Astrocyte (in vitro differentiated cells and primary cell): ENCODE measurements at regions not wholly inside any gene's neighbourhood (a gene's known extent, or its start where the extent isn't known, plus 50 kb on each side); places are given as distances from the start of the nearest gene placed in this dataset.

ENCODE experiments used
- DNase-seq: peaks from one replicate; pipeline ENCODE4 v3.0.0-alpha.2; 2010; ENCODE audit warnings: low read depth
- FAIRE-seq: peaks from 2 replicates; lab custom pipeline; 2011; peaks lifted over from hg19 to GRCh38; lab: Jason Lieb, UNC
- H2AFZ ChIP-seq: 2 replicates; pipeline ENCODE4 v1.6.0; 2012; ENCODE audit warnings: low read depth, low read length, inconsistent platforms
- H3K27ac ChIP-seq: 2 replicates; pipeline ENCODE4 v1.5.1; 2011; ENCODE audit warnings: low read depth, low read length, inconsistent platforms
- H3K27me3 ChIP-seq: 2 replicates; pipeline ENCODE4 v1.6.0; 2011; ENCODE audit warnings: low read length, inconsistent platforms; ENCODE audit not compliant: insufficient read depth
- H3K36me3 ChIP-seq: 2 replicates; pipeline ENCODE4 v1.5.1; 2011; ENCODE audit warnings: low read length, inconsistent platforms; ENCODE audit not compliant: insufficient read depth
- H3K4me1 ChIP-seq: 2 replicates; pipeline ENCODE4 v1.5.1; 2011; ENCODE audit warnings: low read length, inconsistent platforms; ENCODE audit not compliant: insufficient read depth
- H3K4me2 ChIP-seq: 2 replicates; pipeline ENCODE4 v1.6.0; 2012; ENCODE audit warnings: low read length, inconsistent platforms
- H3K4me3 ChIP-seq: 2 replicates; pipeline ENCODE4 v1.5.1; 2011; ENCODE audit warnings: low read depth, mild to moderate bottlenecking, low read length, inconsistent platforms; ENCODE audit not compliant: insufficient read depth
- H3K79me2 ChIP-seq: 2 replicates; pipeline ENCODE4 v1.6.0; 2012; ENCODE audit warnings: mild to moderate bottlenecking, low read length, inconsistent platforms; ENCODE audit not compliant: insufficient read depth
- H3K9ac ChIP-seq: 2 replicates; pipeline ENCODE4 v1.6.0; 2012; ENCODE audit warnings: mild to moderate bottlenecking, low read length, inconsistent platforms
- H3K9me3 ChIP-seq: 2 replicates; pipeline ENCODE4 v1.5.1; 2012; ENCODE audit warnings: low read depth, mild to moderate bottlenecking, low read length, inconsistent platforms; ENCODE audit not compliant: insufficient read depth
- H4K20me1 ChIP-seq: 2 replicates; pipeline ENCODE4 v1.6.0; 2012; ENCODE audit warnings: low read length, inconsistent platforms; ENCODE audit not compliant: insufficient read depth
- H3K27ac Mint-ChIP-seq: one replicate; pipeline ENCODE4 v1.8.0; 2021; ENCODE audit warnings: mild to moderate bottlenecking, mixed read lengths; ENCODE audit not compliant: unreplicated experiment
- H3K27me3 Mint-ChIP-seq: one replicate; pipeline ENCODE4 v1.8.0; 2021; ENCODE audit warnings: low read depth, mixed read lengths; ENCODE audit not compliant: unreplicated experiment
- H3K36me3 Mint-ChIP-seq: one replicate; pipeline ENCODE4 v1.8.0; 2021; ENCODE audit warnings: low read depth, mixed read lengths; ENCODE audit not compliant: unreplicated experiment
- H3K4me1 Mint-ChIP-seq: one replicate; pipeline ENCODE4 v1.8.0; 2021; ENCODE audit warnings: low read depth, mixed read lengths; ENCODE audit not compliant: unreplicated experiment
- H3K4me3 Mint-ChIP-seq: one replicate; pipeline ENCODE4 v1.8.0; 2021; ENCODE audit warnings: mild to moderate bottlenecking, moderate library complexity, mixed read lengths; ENCODE audit not compliant: unreplicated experiment
- H3K9me3 Mint-ChIP-seq: one replicate; pipeline ENCODE4 v1.8.0; 2021; ENCODE audit warnings: mild to moderate bottlenecking, mixed read lengths; ENCODE audit not compliant: unreplicated experiment
- EZH2 ChIP-seq: IDR thresholded peaks from 2 replicates; pipeline ENCODE4 v1.6.1; 2012; ENCODE audit warnings: mild to moderate bottlenecking, low read length, inconsistent platforms; ENCODE audit not compliant: insufficient read depth
- TF ChIP-seq, protein P1 (sequence below): IDR thresholded peaks from 2 replicates; pipeline ENCODE4 v1.5.1; 2011; ENCODE audit warnings: low read depth, mild to moderate bottlenecking, inconsistent platforms, low read length, moderate library complexity; ENCODE audit not compliant: insufficient read depth

- Mint-ChIP-seq H3K4me3 (no peak overlapping the region), H3K4me1 (peaks cover 2% of the 10 kb centered on the region), H3K27ac (no peak overlapping the region), H3K36me3 (peaks cover 2% of the 10 kb centered on the region), H3K27me3 (no peaks in the 10 kb centered on the region), H3K9me3 (peaks cover 5% of the 10 kb centered on the region)
- Histone ChIP-seq H3K27ac (no peak overlapping the region), H3K9ac (no peak overlapping the region), H3K4me2 (no peak overlapping the region), H3K79me2 (no peaks in the 10 kb centered on the region), H3K36me3 (no peaks in the 10 kb centered on the region), H3K9me3 (no peaks in the 10 kb centered on the region), H4K20me1 (no peaks in the 10 kb centered on the region), H3K27me3 (no peaks in the 10 kb centered on the region), H2AFZ (no peak overlapping the region), H3K4me3 (no peak overlapping the region), H3K4me1 (no peaks in the 10 kb centered on the region)
- no peak for TF ChIP-seq EZH2
- TF ChIP-seq, protein P1, sequence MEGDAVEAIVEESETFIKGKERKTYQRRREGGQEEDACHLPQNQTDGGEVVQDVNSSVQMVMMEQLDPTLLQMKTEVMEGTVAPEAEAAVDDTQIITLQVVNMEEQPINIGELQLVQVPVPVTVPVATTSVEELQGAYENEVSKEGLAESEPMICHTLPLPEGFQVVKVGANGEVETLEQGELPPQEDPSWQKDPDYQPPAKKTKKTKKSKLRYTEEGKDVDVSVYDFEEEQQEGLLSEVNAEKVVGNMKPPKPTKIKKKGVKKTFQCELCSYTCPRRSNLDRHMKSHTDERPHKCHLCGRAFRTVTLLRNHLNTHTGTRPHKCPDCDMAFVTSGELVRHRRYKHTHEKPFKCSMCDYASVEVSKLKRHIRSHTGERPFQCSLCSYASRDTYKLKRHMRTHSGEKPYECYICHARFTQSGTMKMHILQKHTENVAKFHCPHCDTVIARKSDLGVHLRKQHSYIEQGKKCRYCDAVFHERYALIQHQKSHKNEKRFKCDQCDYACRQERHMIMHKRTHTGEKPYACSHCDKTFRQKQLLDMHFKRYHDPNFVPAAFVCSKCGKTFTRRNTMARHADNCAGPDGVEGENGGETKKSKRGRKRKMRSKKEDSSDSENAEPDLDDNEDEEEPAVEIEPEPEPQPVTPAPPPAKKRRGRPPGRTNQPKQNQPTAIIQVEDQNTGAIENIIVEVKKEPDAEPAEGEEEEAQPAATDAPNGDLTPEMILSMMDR: no peak
- FAIRE-seq: no peak
- no peak for DNase-seq
These were observed 619.8 kb upstream of the KCNMB2 start for GRCh38 chr3:177916461-177916860.

- H3K27ac ChIP-seq: no peak overlapping the region
- Mint-ChIP-seq H3K4me1 (no peaks in the 10 kb centered on the region), H3K27ac (no peak overlapping the region), H3K4me3 (no peak overlapping the region), H3K9me3 (peaks cover 5% of the 10 kb centered on the region), H3K27me3 (no peaks in the 10 kb centered on the region), H3K36me3 (no peaks in the 10 kb centered on the region)
- H3K4me2 ChIP-seq: no peak overlapping the region
- no peaks in the 10 kb centered on the region for H3K4me1 ChIP-seq
- H2AFZ ChIP-seq: no peak overlapping the region
- H3K27me3 ChIP-seq: no peaks in the 10 kb centered on the region
- no peaks in the 10 kb centered on the region for H3K79me2 ChIP-seq
- H3K36me3 ChIP-seq: no peaks in the 10 kb centered on the region
- no peak for TF ChIP-seq EZH2
- TF ChIP-seq, protein P1: no peak
- DNase-seq: no peak
- H4K20me1 ChIP-seq: no peaks in the 10 kb centered on the region
- H3K9ac ChIP-seq: no peak overlapping the region
- no peak for FAIRE-seq
- no peak overlapping the region for H3K4me3 ChIP-seq
- no peaks in the 10 kb centered on the region for H3K9me3 ChIP-seq
These were observed 618.9 kb upstream of the KCNMB2 start for GRCh38 chr3:177917234-177917861.

DNA sequence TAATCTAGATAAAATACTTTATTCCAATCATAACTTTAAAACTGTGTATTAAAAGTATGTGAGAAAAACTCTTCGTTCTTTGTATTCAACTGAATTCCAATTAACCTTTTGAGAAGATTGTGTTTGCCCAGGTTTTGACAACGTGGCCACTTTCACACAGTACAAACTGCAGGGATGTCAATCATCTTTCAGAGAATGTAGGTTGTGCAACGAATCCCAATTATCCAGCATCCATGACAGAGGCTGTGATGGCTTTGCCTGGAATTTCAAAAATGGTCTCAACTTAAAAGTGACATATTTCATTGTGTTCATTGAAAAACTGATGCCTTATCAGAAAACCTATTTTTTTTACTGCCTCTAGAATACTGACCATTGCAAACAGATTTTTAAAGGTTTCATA is 615.1 kb upstream of the KCNMB2 start:
- no peaks in the 10 kb centered on the region for H3K27me3 ChIP-seq
- DNase-seq: no peak
- FAIRE-seq: no peak
- peaks cover 2% of the 10 kb centered on the region for H3K4me1 Mint-ChIP-seq
- H3K27ac ChIP-seq: no peak overlapping the region
- TF ChIP-seq EZH2: no peak
- H3K27me3 Mint-ChIP-seq: no peaks in the 10 kb centered on the region
- no peak overlapping the region for H3K27ac Mint-ChIP-seq
- no peak overlapping the region for H3K9ac ChIP-seq
- no peaks in the 10 kb centered on the region for H3K36me3 Mint-ChIP-seq
- no peaks in the 10 kb centered on the region for H3K79me2 ChIP-seq
- no peaks in the 10 kb centered on the region for H4K20me1 ChIP-seq
- H3K9me3 Mint-ChIP-seq: no peaks in the 10 kb centered on the region
- H3K9me3 ChIP-seq: no peaks in the 10 kb centered on the region
- no peak overlapping the region for H3K4me3 Mint-ChIP-seq
- no peaks in the 10 kb centered on the region for H3K36me3 ChIP-seq
- no peak overlapping the region for H3K4me3 ChIP-seq
- H2AFZ ChIP-seq: no peak overlapping the region
- H3K4me2 ChIP-seq: no peak overlapping the region
- H3K4me1 ChIP-seq: no peaks in the 10 kb centered on the region
